Pancreas (tissue), 10 donors: ENCODE measurements at regions not wholly inside any gene's neighbourhood (a gene's known extent, or its start where the extent isn't known, plus 50 kb on each side); places are given as distances from the start of the nearest gene placed in this dataset.
"Not testable (repeated sequence)": the region's sequence is repeated elsewhere in the genome, so short reads cannot be mapped to it uniquely, and the experiment has no call there.

ENCODE experiments used
- ATAC-seq, 4 donors: fragments of 200-7000 bp; cut with Tn5 transposase; one replicate each; pipeline versions ENCODE4 v1.8.0 to v1.9.1; 2020; ENCODE audit warnings: mild to moderate bottlenecking in 4 of 4, moderate library complexity in 4 of 4
- DNase-seq, 6 donors: peaks; one replicate each; pipeline ENCODE4 v3.0.0-alpha.2; 2020
- FAIRE-seq: peaks from 2 replicates; lab custom pipeline; 2012; peaks lifted over from hg19 to GRCh38; lab: Jason Lieb, UNC
- H3K27ac ChIP-seq, 4 donors: fragments of 200-600 bp; sonication (generic); 1 replicate in 3 of 4; 2 replicates in 1 of 4; pipeline versions ENCODE4 v1.5.0 to v1.8.0; 2020
- H3K27me3 ChIP-seq, 4 donors: fragments of 200-600 bp; one replicate each; pipeline ENCODE4 v1.8.0; 2021
- H3K36me3 ChIP-seq, 3 donors: fragments of 200-600 bp; sonication (generic) in 1 of 3; one replicate each; pipeline versions ENCODE4 v1.5.0 to v1.8.0; 2020 to 2021
- H3K4me1 ChIP-seq, 3 donors: fragments of 200-600 bp; one replicate each; pipeline ENCODE4 v1.8.0; 2021
- H3K4me3 ChIP-seq, 4 donors: fragments of 200-600 bp; sonication (generic) in 2 of 4; one replicate each; pipeline versions ENCODE4 v1.5.0 to v1.8.0; 2020 to 2021
- H3K9me3 ChIP-seq, 4 donors: fragments of 200-600 bp; one replicate each; pipeline ENCODE4 v1.8.0; 2021
- WGBS, 2 donors: extraction: QIAGEN DNeasy Blood & Tissue Kit; methylation state at CpG; one replicate each; pipeline ENCODE4 v1.1.7; 2013; 5-methylcytosine and 5-hydroxymethylcytosine counted together
- intact Hi-C, 3 donors: fragments of 100-400 bp; cut with DNase I; formaldehyde crosslinking; loops; one replicate each; pipeline versions ENCODE4 v1.11.1 to v1.14.2; 2022
- TF ChIP-seq, protein P1 (sequence below), 4 donors: fragments of 200-600 bp; sonication (generic) in 3 of 4; IDR thresholded peaks; one replicate each; pipeline versions ENCODE4 v1.5.0 to v1.8.0; 2021; ENCODE audit warnings: antibody characterized with exemption in 4 of 4
- donor health status: healthy with polysubstance abuse.
- donor health status: DM: no; HTN: no; CAD: no; lungs with moderate emphysema.
- donor health status: DM: no; HTN: no; CAD: no.
- donor health status: control.
- donor health status: control.
- donor health status: Bipolar disorder and iron deficiency.
- donor health status: DM: yes; HTN: yes; CAD: no.
- donor health status: DM: no; HTN: no; CAD: no.
- donor health status: DM: no; HTN: no; CAD: no.
- donor health status: DM: yes; HTN: yes; CAD: no.

DNA sequence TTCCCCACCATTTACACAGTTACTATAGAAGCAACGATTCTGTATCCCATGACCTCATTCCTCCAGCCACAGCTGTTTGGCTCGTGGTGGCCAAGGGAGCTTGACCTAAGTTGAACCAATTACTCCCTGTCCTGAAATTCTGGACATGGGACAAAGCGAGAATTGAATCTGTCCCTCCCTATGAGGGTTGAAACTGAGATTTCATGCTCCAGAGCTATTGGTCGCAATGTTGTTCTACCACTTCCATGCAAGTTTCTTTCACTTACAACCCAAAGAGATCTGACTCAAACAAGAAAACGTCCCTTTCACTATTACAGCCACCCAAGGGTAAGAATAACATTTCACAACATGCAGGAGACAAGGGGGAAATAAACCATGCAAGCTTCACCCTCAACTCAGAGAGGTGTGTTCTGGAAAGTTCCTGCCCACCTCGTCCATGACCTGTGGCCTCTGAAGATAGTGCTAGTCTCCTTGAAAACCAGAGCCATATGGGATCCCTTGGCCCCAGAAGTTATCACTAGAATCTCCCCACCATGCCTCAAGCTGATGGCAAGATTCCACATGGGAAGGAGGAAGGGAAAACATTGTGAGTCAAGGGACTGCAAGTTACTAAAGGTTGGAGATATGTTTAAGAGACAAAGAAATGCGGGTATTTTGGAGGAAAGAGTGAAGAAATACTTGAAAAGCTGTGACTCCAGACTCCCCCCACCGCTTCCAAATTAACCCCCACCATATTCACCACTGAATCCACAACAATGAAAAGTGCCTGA is 74.5 kb upstream of the SRSF6 start:
- ATAC-seq: no peak
- Histone ChIP-seq H3K4me1 (no peaks in the 10 kb centered on the region), H3K4me3 (no peak overlapping the region), H3K27me3 (no peaks in the 10 kb centered on the region), H3K27ac (no peak overlapping the region), H3K36me3 (no peaks in the 10 kb centered on the region), H3K9me3 (no peaks in the 10 kb centered on the region)
- WGBS, 2 donors: 38 to 45% methylated on average over 8 of the region's 8 CpGs
- no peak for DNase-seq
- FAIRE-seq: no peak
- intact Hi-C loops: no loop called here
- TF ChIP-seq, protein P1, sequence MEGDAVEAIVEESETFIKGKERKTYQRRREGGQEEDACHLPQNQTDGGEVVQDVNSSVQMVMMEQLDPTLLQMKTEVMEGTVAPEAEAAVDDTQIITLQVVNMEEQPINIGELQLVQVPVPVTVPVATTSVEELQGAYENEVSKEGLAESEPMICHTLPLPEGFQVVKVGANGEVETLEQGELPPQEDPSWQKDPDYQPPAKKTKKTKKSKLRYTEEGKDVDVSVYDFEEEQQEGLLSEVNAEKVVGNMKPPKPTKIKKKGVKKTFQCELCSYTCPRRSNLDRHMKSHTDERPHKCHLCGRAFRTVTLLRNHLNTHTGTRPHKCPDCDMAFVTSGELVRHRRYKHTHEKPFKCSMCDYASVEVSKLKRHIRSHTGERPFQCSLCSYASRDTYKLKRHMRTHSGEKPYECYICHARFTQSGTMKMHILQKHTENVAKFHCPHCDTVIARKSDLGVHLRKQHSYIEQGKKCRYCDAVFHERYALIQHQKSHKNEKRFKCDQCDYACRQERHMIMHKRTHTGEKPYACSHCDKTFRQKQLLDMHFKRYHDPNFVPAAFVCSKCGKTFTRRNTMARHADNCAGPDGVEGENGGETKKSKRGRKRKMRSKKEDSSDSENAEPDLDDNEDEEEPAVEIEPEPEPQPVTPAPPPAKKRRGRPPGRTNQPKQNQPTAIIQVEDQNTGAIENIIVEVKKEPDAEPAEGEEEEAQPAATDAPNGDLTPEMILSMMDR (IDR thresholded peaks at IDR 0.05): no peak

DNA sequence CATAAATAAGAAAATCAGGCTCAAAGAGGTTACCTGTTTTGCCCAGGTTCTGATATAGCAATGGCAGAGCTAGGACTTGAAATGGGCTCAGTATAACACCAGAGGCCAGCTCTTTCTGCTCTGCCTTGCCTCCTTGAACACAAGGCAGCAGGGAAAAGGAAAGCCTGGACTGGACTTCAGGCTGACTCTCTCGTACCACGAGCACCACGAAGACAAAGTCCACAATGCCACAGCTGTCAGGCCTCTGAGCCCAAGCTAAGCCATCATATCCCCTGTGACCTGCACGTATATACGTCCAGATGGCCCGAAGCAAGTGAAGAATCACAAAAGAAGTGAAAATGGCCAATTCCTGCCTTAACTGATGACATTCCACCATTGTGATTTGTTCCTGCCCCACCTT is 75.6 kb upstream of the SRSF6 start:
- ATAC-seq, H3K9me3 ChIP-seq, H3K4me3 ChIP-seq, H3K4me1 ChIP-seq, DNase-seq, H3K27ac ChIP-seq, H3K27me3 ChIP-seq, FAIRE-seq, H3K36me3 ChIP-seq, intact Hi-C loops: not testable (repeated sequence)
- 52 to 67% methylated on average over 6 of the region's 6 CpGs for WGBS, 2 donors

DNA sequence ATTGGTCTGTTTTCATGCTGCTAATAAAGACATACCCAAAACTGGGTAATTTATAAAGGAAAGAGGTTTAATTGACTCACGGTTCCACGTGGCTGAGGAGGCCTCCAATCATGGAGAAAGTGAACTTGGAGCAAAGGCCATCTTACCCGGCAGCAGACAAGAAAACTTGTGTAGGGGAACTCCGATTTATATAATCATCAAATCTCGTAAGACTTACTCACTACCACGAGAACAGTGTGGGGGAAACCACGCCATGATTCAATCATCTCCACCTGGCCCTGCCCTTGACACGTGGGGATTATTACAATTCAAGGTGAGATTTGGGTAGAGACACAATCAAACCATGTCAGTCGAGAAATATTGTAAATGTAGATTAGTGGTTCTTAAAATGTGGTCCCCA is 76.2 kb upstream of the SRSF6 start:
- H3K4me3 ChIP-seq, FAIRE-seq, H3K36me3 ChIP-seq, DNase-seq, H3K27me3 ChIP-seq, H3K4me1 ChIP-seq, ATAC-seq, intact Hi-C loops, H3K27ac ChIP-seq, H3K9me3 ChIP-seq: not testable (repeated sequence)
- 44 to 63% methylated on average over 9 of the region's 9 CpGs for WGBS, 2 donors

DNA sequence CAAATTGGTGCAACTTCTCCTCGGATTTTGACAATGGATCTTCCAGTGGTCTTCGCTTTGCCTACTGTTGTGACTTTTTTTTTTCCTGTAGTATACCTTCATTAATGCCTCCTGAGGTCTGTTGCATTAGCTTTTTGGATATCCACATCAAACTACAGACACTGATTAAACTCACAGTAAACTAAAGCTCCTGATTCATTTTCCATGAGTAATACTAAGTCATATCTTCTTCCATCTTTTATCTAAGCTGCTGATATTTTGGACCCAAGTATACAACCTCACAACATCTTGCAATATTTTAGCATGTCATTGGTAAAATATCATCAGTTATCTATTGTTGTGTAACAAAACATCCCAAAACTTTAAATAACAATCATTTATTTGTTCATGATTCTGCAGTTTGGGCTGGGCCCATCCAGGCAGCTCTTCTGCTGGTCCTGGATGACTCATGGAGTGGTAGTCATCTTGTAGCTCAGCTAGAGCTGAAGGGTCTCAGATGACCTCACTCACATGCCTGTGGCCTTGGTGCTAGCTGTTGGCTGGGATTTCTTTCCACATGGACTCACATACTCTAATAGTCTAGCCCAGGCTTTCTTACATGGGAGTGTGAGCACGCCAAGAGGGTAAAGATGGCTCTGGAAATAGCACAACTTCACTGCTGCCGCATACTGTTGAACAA is 78.3 kb upstream of the SRSF6 start:
- H3K27ac ChIP-seq: no peak overlapping the region
- WGBS, 2 donors: 64 to 72% methylated on average over 4 of the region's 4 CpGs
- H3K4me3 ChIP-seq: no peak overlapping the region
- no peak for ATAC-seq
- FAIRE-seq: no peak
- H3K9me3 ChIP-seq: no peaks in the 10 kb centered on the region
- H3K27me3 ChIP-seq: no peaks in the 10 kb centered on the region
- intact Hi-C loops: no loop called here
- no peaks in the 10 kb centered on the region for H3K4me1 ChIP-seq
- TF ChIP-seq, protein P1 (IDR thresholded peaks at IDR 0.05): no peak
- DNase-seq: no peak
- H3K36me3 ChIP-seq: no peaks in the 10 kb centered on the region

DNA sequence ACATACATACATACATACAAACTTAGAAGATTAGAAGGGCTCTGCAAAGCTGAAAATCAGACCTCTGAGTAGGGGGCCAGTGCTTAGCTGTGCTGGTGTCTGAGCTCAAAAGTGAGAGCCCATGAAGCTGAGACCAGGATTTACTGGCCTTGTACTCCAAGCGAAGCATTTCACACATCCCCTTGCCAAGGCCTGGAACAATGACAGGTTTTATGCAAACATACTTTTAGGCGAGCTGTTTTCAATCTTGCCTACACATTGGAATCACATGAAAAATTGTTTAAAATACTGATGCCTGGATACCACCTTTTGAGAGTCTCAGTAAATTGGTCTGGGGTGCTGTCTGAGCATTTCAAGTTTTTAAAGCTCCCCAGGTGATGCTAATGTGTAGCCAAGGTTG is 80.9 kb upstream of the SRSF6 start:
- no peaks in the 10 kb centered on the region for H3K27me3 ChIP-seq
- ATAC-seq: no peak
- TF ChIP-seq, protein P1 (IDR thresholded peaks at IDR 0.05): no peak
- H3K4me3 ChIP-seq: no peak overlapping the region
- no peaks in the 10 kb centered on the region for H3K4me1 ChIP-seq
- no peaks in the 10 kb centered on the region for H3K9me3 ChIP-seq
- no peak for DNase-seq
- H3K36me3 ChIP-seq: no peaks in the 10 kb centered on the region
- FAIRE-seq: no peak
- H3K27ac ChIP-seq: no peak overlapping the region
- intact Hi-C loops: no loop called here
- WGBS, 2 donors: 30 to 39% methylated on average over 2 of the region's 2 CpGs

DNA sequence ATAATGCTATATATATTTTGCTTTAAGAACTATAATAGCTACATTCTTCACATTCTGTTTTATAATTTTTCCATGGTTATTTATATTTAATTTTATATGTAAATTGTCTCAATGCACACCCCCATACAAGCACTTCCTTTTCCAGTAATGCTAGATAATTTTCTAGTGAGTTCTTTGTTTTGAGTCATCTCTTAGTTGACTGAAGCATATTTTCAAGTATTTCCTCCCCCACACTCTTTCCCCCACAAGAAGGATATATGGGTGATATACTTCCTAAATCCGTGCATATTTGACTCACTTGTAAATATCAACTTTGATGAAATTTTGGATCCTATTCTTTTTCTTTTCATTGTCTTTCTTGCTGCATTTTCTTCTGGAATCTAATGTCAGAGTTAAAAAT is 82.1 kb upstream of the SRSF6 start:
- no peak for FAIRE-seq
- Histone ChIP-seq H3K4me3 (no peak overlapping the region), H3K27ac (no peak overlapping the region), H3K36me3 (no peaks in the 10 kb centered on the region), H3K27me3 (no peaks in the 10 kb centered on the region), H3K9me3 (no peaks in the 10 kb centered on the region), H3K4me1 (no peaks in the 10 kb centered on the region)
- 58 to 67% methylated on average over 1 of the region's 1 CpG for WGBS, 2 donors
- no peak for DNase-seq
- ATAC-seq: no peak
- TF ChIP-seq, protein P1 (IDR thresholded peaks at IDR 0.05): no peak
- intact Hi-C loops: no loop called here
